Gastrocnemius medialis (tissue), 4 donors: ENCODE measurements at regions not wholly inside any gene's neighbourhood (a gene's known extent, or its start where the extent isn't known, plus 50 kb on each side); places are given as distances from the start of the nearest gene placed in this dataset.

ENCODE experiments used
- CTCF ChIP-seq, 5 experiments: fragments of 450-650 bp in 3 of 5; fragments of 200-600 bp in 2 of 5; sonication (generic) in 2 of 5; IDR thresholded peaks in 4 of 5; conservative IDR thresholded peaks in 1 of 5; 1 replicate in 4 of 5; 2 replicates in 1 of 5; pipeline ENCODE4 v1.5.1; 2016 to 2019; ENCODE audit warnings: antibody characterized with exemption in 5 of 5, mild to moderate bottlenecking in 3 of 5, moderate library complexity in 3 of 5
- POLR2A ChIP-seq, 2 donors: fragments of 450-650 bp; IDR thresholded peaks; one replicate each; pipeline ENCODE4 v1.6.1; 2017; ENCODE audit warnings: antibody characterized with exemption in 2 of 2, mild to moderate bottlenecking in 2 of 2, moderate library complexity in 2 of 2

- TF ChIP-seq CTCF (IDR thresholded peaks at IDR 0.05 in 4 of 5, conservative IDR thresholded peaks at IDR 0.05 in 1 of 5) = no peak
- TF ChIP-seq POLR2A (IDR thresholded peaks at IDR 0.05) = no peak
Measured at GRCh38 chr6:103983860-103984259, 875.9 kb downstream of the HACE1 start.
